GM19035 (cell line): ENCODE measurements at regions not wholly inside any gene's neighbourhood (a gene's known extent, or its start where the extent isn't known, plus 50 kb on each side); places are given as distances from the start of the nearest gene placed in this dataset.

Experiments
- ATAC-seq: cut with Tn5 transposase; IDR thresholded peaks from one replicate; pipeline ENCODE4 v1.9.1; 2021; ENCODE audit not compliant: unreplicated experiment

DNA sequence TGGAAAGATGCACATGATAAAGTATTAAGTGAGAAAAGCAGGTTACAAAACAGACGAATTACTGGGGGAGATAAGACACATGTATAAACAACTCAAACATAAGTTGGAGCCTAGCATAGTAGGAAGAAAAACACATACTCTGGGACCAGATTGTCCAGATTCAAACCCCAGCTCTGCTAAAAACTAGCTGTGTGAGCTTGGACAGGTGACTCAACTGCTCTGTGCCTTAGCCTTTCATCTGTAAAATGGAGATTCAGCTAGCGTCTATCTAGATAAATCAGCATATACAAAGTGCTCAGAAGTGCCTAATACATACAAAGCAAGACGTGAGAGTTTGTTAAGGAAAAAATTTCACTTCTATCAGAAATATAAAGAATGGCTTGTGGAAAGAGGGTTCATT, 254.0 kb upstream of the POU3F1 start:
- ATAC-seq = no peak

DNA sequence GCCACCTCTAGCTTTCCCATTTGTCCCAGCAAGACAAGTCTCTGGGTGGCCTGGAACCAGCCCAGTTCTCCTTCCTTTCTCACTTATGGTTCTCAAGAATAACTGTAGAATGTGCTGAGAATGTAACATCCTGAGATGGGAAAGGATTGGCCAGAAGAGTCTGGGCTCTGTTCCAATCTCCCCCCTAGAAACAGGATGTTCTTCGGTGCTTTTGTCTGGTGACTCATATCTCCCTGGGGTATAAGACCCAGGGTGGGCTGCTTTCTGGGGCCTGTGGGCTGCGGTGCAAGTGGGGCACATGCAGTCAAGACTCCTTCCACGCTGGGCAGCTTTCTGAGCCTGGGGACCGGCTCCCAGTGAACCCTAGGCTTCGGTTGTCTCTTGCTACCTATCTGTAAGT, 251.2 kb upstream of the POU3F1 start:
- no peak for ATAC-seq

DNA sequence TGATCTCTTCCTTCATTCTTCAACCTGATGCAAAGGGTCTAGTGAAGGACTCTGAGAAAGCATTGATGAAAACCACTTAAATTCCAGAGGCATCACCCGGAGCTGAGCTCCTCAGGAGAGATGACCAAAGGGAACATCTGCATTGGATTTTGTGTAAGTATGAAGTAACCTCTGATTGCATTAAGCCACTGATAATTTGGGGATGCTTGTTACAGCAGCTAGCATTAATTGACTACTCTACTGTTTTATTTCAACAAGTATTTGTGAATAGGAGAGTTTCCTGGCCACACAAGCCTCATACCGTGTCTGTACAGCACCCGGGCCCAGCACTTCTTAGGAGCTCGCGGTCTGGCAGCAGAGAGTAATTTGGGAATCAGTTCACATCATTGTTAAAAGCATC, 250.7 kb upstream of the POU3F1 start:
- no peak for ATAC-seq

DNA sequence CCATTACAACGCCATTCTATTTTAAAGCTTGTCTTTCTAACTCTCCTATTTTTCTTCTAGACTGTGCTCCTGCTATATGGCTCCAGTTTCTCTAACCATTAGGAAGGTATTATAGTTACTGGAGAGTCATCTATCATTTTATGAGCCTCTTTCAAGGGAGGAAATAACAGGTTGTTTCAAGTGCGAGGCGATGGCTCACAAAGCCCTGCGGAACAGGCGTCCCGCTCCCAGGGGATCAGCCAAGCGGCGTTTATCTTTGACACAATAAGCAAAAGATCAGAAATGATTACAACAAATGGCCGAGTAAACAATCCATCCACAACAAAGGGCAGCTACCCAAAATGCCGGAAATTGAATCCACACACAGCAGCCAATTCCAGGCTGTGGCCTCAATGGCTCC, 249.5 kb upstream of the POU3F1 start:
- ATAC-seq = no peak

DNA sequence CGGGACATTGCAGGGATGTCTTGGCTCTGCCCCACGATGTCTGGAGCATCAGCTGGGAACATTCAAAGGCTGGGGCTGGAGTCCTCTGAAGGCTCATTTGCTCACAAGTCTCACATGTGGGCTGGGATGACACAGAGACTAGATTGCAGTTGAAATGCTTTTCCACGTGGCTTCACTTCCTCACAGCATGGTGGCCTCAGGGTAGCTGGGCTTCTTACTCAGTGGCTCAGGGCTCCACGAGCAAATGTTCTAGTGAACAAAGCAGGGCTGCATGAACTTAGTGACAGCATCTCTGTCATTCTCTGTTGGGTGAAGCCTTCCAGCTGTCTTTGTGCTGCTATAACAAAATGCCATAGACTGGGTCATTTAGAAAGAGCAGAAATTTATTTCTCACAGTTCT, 247.0 kb upstream of the POU3F1 start:
- no peak for ATAC-seq

DNA sequence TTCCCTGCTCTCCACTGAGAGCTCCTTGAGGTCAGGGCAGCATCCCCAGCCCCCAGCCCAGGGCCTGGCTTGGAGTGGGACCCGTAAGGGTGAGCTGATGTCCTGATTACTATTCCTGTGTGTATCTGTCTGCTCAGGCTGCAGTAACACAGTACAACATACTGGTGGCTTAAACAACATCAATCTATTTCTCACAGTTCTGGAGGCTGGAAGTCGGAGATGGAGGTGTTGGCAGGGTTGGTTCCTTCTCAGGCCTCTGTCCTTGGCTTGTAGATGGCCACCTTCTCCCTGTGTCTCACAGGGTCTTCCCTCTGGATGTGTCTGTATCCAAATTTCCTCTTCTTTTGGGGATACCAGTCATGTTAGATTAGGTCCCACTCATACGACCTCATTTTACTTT, 246.4 kb upstream of the POU3F1 start:
- no peak for ATAC-seq

DNA sequence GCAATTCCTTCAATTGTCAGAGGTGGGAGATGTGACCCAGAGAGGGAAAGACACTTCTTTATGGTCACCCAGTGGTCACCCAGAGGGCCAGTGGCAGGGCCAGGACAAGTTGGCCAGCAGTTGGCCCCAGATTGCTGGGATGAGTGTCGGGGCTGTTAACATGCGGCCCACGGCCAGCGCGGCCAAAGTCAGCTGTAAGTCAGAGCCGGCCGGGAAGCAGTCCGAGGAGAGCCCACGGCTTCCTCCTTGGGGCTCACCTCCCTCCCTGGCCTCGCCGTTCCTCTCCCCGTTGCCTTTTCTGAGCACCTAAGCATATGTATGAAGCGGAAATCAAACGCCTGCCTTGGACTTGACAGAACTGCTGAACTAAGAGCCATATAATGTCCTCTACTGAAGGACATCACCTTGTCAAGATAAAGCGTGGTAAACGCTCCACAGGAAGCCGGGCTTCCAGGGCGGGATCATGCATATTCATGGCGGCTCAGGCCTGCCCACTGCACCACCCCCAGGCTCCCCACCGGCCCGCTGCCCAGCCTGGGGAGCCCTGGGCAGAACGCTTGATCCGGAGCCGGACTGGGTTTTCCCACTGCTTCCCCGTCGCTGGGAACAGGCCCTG, 245.4 kb upstream of the POU3F1 start:
- ATAC-seq = no peak

DNA sequence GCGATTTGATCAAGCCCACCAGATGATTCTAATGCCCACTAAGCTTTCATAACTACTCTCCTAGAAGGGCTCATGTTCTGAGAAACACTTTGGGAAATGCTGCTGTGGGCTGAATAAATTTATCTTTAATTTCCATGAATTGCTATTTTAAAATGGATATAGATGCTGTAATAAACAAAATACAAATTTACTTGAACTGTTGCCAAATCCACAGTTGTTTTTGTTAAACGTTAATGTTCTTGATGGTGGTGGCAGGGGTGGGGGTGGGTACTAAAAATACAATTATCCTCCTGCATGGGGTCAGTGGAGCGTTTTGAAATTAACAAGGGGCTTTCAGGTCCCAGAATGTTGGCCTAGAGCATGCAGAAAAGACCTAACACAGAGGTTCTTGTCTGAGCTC, 244.7 kb upstream of the POU3F1 start:
- no peak for ATAC-seq

DNA sequence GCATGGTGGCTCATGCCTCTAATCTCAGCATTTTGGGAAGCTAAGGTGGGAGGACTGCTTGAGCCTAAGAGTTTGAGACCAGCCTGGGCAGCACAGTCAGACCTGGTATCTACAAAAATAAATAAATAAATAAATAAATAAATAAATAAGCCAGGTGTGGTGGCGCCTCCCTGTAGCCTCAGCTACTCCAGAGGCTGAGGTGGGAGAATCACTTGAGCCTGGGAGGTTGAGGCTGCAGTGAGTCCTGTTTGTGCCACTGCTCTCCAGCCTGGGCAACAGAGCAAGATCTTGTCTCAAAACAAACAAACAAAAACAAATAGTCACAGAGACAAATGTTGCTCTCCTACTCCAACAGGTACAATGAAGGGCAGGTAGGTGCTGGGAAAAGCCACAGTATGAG, 242.4 kb upstream of the POU3F1 start:
- ATAC-seq = no peak

DNA sequence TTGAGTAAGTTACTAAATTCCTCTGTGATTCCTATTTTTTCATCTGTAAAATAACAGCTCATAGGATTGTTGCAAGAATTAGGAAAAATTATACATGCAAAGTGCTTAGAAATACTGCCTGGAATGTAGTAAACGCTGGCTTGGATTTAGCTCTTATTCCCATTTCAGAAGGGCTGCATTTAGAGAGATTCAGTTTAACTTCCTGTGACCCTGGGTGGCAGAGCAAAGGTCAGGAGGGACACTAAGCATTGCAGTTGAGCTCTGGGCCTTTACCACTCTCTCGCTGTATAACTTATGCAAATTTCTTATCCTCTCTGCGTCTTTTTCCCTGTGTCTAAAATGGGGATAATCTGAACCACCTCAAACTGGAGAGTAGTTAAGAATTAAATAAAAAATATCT, 241.0 kb upstream of the POU3F1 start:
- ATAC-seq = no peak

DNA sequence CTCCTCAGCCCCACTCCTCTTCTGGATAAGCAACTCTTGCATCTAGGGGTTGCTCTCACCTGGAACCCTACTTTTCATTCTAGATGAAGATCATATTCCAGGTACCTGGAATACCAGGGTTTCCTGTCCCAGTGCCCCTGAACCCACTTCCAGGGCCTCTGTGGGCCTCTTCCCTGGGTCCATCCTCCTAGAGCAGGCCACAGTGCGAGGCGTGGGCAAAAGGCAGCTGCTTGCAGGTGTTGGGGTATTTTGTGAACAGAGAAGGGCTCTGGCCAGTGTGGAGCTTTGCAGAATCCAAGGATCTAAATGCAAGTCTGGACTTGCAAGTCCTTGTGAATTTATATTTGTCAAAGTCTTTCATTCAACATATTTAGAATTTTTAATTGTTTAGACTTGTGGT, 240.4 kb upstream of the POU3F1 start:
- no peak for ATAC-seq

DNA sequence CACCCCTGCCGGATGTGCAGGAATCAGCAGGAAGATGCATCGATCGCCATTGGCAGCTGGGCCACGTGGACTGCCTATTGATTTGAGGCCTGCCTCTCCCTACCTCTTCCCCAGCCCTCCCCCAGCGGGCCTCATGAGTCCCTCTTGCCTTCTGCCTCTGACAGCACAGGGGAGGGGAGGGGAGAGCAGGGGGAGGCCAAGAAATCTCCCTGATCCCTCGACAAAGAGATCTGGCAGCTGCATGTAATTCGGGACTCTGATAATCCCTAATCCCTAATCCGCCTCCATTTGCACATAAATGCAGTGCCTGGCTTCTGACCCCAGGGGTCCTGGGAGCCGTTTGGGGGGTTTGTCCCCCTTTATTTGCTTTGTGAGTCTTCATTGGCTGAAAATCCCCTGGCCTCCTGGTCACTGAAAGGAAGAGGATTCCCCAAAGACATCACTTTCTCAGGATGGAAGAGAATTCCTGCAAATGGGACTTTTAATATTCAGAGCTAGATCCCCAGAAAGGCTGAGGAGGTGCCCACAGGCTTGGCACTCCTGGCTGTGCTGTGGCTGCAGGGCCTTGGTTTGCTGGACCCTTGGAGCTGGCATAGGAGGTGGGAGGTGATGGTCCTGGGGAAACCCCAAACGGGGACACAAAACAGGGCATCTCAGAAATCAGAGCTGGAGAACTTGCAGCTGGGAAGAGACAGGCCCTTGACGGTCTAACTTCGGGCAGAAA, 239.4 kb upstream of the POU3F1 start:
- ATAC-seq = no peak

DNA sequence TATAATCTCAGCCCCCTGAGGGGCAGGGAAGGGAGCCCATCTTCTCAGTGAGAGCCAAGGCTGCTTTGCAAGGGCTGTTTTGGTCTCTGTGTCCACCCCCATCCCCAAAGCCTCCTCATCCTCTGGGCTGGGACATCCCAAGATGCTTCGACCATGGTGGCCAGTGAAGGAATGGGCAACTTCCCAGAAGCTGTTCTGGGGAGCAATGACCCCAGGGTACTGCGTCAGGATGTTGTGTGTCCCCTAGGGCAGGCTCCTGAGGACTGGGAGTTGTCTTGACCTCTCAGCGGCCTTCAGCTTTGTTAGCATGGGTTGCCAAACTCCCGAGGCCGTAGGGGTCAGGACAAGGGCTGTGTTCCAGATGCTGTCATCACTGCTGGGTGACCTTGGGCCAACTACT, 238.4 kb upstream of the POU3F1 start:
- ATAC-seq = no peak

DNA sequence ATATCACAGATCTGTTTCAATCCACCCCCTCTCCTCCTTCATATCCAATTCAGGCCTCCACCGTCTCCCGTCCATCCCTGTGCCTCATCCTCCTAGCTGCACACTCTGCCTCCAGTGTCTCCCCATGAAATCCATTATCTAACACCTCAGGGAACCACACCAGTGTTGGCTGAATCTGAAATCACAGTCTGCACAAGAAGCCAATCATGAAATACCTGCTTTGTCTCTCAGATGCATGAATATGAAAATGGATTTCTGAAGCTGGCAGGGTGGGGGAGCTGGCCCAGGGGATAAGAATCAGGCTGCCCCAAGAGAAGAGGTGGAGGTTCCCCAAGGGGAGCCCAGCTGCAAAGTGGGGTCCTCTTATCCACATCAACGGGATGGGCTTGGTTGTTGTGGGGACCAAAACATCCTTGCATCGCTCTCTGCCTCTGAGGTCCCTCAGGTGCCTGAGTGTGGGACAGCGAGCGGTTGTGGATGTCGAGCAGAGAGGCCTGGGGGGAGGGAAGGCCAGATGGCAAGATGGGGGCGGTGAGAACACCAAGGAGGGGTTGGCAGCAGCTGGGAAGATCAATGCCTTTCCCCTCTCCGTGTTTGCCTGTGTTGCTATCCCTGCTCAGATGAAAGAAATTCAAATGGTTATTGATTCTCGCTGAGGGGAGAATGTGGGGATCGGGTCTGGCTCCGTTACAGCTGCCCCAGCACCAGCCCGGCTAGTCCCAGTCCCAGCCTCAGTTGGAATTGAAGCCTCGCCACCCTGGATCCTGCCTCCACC, 237.3 kb upstream of the POU3F1 start:
- no peak for ATAC-seq

DNA sequence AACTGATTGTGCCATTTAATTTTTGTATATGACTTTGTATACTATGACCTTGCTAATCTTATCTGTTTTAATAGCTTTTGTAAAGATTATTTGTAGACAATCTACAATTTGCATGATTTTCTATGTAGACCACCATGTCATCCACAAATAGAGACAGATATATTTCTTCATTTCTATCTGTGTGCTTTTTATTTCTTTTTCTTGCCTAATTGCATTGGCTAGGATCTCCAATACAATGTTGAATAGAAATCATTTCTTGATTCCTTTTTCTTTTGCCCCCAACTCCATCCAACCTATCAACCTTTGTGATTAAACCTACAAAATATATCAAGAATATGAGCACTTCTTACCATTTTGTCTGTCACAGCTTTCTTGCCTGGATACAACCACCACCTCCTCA, 232.6 kb upstream of the POU3F1 start:
- ATAC-seq = no peak

DNA sequence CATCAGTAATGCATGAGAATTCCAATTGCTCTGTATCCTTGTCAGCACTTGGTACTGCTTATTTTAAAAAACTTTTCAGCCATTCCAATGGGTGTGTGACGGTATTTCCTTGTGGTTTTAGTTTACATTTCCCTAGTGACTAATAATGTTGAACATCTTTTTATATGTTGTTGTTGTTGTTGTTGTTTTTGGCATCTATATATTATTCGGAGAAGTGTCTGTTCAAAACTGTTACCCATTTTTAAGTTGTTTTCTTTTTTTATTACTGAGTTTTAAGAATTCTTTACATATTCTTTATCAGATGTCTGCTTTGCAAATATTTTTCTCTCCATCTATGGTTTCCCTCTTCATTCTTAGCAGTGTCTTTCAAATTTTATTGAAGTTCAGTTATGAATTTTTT, 231.1 kb upstream of the POU3F1 start:
- no peak for ATAC-seq

DNA sequence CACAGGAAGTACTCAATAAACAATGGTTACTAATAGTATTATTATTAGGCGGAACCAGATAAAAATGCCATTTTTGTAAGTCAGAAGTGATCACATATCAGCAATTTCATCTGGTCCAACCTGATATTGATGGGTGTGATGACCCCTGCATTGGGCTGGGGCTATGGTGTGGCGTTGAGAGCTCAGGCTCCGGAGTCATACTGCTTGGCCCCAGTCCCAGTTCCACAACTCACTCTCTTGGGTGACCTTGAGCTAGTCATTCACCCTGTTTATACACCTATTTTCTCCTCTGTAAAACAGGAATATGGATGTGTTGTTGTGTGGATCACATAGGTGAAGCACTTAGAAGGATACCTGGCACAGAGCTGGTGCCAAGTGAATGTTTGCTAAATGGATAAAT, 229.4 kb upstream of the POU3F1 start:
- no peak for ATAC-seq

DNA sequence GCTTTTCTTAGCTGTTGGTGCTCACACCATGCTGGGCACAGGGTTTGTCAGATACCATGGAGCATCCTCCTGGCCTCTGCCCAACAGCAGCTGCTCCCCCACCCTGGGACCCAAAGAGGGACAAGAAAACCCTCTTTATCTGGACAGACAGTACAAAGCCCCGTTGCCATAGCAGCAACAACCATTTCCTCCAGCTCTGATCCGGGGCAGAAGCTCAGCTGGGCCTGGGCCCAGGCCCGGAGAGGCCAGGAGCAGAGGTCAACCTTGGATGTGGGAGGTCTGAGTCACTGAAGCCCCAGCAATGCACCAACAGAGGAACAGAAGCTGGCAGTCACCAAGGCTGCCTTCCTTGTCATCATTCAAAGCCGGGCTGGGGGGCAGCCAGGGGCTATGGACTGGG, 228.4 kb upstream of the POU3F1 start:
- ATAC-seq = no peak

DNA sequence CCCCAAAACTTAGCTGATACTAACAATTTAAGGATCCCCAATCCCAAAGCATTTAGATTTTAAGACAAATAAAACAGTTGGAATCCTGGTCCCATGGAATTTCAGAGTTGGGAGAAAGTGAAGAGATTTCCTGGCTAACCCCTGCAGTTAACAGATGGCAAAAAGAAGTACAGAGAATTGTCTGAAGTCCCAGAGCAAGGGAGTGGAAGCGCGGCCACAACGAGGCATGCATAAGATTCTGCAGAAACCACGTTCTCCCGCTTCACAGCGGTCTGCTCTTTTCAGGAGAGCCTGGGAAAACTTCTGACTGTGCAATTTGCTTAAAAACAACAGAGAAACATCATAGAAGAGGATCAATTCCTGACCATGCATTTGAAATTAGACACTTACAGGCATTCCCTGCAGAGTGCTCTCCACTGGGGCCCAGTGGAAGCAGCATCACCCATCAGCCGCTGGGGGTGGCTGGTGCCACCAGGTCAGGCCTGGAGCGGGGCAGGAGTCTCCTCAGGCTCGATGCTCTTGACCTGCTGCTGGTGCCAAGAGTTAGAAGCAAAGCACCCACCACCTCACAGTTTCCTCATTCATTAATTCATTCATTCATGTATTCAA, 226.7 kb upstream of the POU3F1 start:
- no peak for ATAC-seq

DNA sequence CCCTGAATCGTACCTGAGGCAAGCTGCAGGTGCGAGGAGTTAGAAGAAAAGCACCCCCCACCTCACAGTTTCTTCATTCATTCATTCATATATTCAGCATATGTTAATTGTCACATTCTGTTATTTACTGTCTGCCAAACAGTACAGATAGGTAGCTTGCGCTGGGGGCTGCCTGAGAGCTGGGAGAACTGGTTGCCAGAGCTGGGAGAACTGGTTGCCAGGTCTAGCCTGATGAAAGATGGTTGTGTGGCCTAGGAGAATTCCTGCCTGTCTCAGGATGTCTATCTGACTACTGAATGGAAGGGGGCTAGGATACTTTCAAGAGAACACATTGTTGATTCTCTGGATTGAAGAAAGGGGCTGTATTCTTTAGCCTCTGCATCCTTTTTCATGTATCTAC, 225.9 kb upstream of the POU3F1 start:
- ATAC-seq = no peak

DNA sequence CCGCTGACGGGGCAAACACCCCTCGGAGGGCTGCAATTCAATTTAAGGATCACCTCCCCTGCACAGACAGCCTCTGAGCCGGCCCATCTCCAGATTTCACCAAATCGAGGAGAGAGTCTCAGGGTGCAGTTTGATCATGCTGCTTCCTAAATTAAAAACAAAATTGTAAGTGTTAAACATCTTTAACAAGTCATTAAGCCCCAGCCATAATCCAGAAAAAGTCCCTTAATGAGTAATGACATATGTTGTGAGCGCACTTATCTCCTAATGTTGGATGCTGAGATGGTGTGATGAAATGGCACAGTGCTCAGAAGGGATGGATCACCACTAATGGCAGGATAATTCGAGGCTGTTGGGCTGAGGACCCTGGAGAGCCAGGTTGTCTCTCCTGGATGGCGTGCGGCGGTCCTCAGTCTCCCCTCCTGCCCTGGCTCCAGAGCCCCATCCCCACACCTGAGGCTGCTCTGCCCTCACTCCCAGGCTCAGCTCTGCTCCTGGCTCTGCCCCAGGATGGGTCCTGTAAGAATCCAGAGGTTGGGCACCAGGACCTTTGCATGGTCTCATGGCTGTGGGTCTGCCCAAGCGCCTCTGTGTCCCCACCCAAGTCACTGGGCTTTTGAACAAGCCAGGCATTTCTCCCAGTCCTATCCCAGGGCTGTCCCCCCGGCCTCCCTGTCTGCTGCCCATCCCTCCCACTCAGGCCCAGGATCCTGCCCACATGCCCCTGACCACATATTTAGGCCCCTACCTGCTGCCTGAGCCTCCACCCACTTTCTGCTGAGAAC, 224.4 kb upstream of the POU3F1 start:
- ATAC-seq = no peak
